MG63 (cell line): ENCODE measurements at regions not wholly inside any gene's neighbourhood (a gene's known extent, or its start where the extent isn't known, plus 50 kb on each side); places are given as distances from the start of the nearest gene placed in this dataset.

ENCODE experiments used
- DNase-seq: peaks from one replicate; pipeline ENCODE4 v3.0.0-alpha.2; 2020
- H3K27me3 ChIP-seq: fragments of 250-450 bp; sonication (Bioruptor Pico); 2 replicates; pipeline ENCODE4 v1.5.1; 2020; ENCODE audit warnings: mild to moderate bottlenecking, moderate library complexity
- H3K36me3 ChIP-seq: fragments of 250-450 bp; sonication (Bioruptor Pico); 2 replicates; pipeline ENCODE4 v1.5.1; 2020; ENCODE audit warnings: mild to moderate bottlenecking, moderate library complexity
- H3K4me3 ChIP-seq: fragments of 250-450 bp; sonication (Bioruptor Pico); 2 replicates; pipeline ENCODE4 v1.5.1; 2020; ENCODE audit warnings: mild to moderate bottlenecking, moderate library complexity
- H3K9me3 ChIP-seq: fragments of 250-450 bp; sonication (Bioruptor Pico); 2 replicates; pipeline ENCODE4 v1.5.1; 2020; ENCODE audit warnings: mild to moderate bottlenecking, moderate library complexity

GRCh38 chr19:23855676-23856075, 59.0 kb upstream of the ZNF726 start:
- Histone ChIP-seq H3K36me3 (no peaks in the 10 kb centered on the region), H3K27me3 (no peaks in the 10 kb centered on the region), H3K4me3 (no peak overlapping the region), H3K9me3 (no peaks in the 10 kb centered on the region)
- DNase-seq = no peak

- Histone ChIP-seq H3K9me3 (no peaks in the 10 kb centered on the region), H3K27me3 (no peaks in the 10 kb centered on the region), H3K4me3 (no peak overlapping the region), H3K36me3 (no peaks in the 10 kb centered on the region)
- DNase-seq = no peak
Measured at GRCh38 chr19:23851966-23852365, 62.7 kb upstream of the ZNF726 start.

GRCh38 chr19:23832717-23833327, 74.1 kb upstream of the ZNF681 start:
- no peak overlapping the region for H3K4me3 ChIP-seq
- no peaks in the 10 kb centered on the region for H3K27me3 ChIP-seq
- H3K9me3 ChIP-seq = no peaks in the 10 kb centered on the region
- H3K36me3 ChIP-seq = no peaks in the 10 kb centered on the region
- DNase-seq = no peak

- H3K9me3 ChIP-seq = no peaks in the 10 kb centered on the region
- DNase-seq = no peak
- no peaks in the 10 kb centered on the region for H3K27me3 ChIP-seq
- H3K36me3 ChIP-seq = no peaks in the 10 kb centered on the region
- H3K4me3 ChIP-seq = no peak overlapping the region
Measured at GRCh38 chr19:23823952-23824389, 65.3 kb upstream of the ZNF681 start.

- Histone ChIP-seq H3K4me3 (no peak overlapping the region), H3K27me3 (no peaks in the 10 kb centered on the region), H3K36me3 (no peaks in the 10 kb centered on the region), H3K9me3 (no peaks in the 10 kb centered on the region)
- no peak for DNase-seq
Measured at GRCh38 chr19:23822735-23823134, 64.0 kb upstream of the ZNF681 start.

GRCh38 chr19:23817519-23817918, 58.8 kb upstream of the ZNF681 start:
- peak; percentile 9 for DNase-seq
- H3K4me3 ChIP-seq = no peak overlapping the region
- no peaks in the 10 kb centered on the region for H3K27me3 ChIP-seq
- no peaks in the 10 kb centered on the region for H3K9me3 ChIP-seq
- no peaks in the 10 kb centered on the region for H3K36me3 ChIP-seq

GRCh38 chr19:23810496-23810895, 51.8 kb upstream of the ZNF681 start:
- Histone ChIP-seq H3K9me3 (no peaks in the 10 kb centered on the region), H3K27me3 (no peaks in the 10 kb centered on the region), H3K4me3 (no peak overlapping the region), H3K36me3 (no peaks in the 10 kb centered on the region)
- DNase-seq = no peak
